PC-9 (cell line): ENCODE measurements at regions not wholly inside any gene's neighbourhood (a gene's known extent, or its start where the extent isn't known, plus 50 kb on each side); places are given as distances from the start of the nearest gene placed in this dataset.

Experiments used
- CTCF ChIP-seq: fragments of 200-600 bp; sonication (generic); conservative IDR thresholded peaks from 2 replicates; pipeline ENCODE4 v1.6.1; 2017; ENCODE audit warnings: mixed run types, antibody characterized with exemption, mild to moderate bottlenecking, moderate library complexity
- EZH2 ChIP-seq: fragments of 200-600 bp; sonication (generic); IDR thresholded peaks from 2 replicates; pipeline ENCODE4 v1.8.0; 2017; ENCODE audit warnings: antibody characterized with exemption, low read depth

DNA sequence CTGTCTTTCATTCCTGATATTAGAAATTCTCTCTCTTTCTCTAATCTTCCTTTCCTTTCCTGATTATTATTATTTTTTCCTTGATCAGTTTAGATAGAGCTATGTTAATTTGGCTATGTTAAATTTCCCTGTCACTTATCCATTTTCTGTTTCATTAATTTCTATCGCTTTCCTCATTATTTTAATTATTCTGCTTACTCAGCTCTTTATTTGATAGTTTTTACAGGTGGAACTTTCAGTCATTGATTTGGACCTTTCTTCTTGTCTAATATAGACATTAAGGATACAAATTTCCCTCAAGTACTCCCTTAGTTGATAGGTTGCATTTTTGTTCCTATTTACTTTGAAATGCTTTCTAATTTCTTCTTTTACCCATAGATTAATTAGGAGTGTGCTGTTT is 442.3 kb downstream of the CDH26 start:
- TF ChIP-seq CTCF, result no peak
- TF ChIP-seq EZH2, result no peak
